Hippocampal formation (tissue), 2 donors: ENCODE measurements at regions not wholly inside any gene's neighbourhood (a gene's known extent, or its start where the extent isn't known, plus 50 kb on each side); places are given as distances from the start of the nearest gene placed in this dataset.
A peak's percentile ranks its signal among the peaks of the same experiment; 100 is the strongest.
"Not testable (repeated sequence)": the region's sequence is repeated elsewhere in the genome, so short reads cannot be mapped to it uniquely, and the experiment has no call there.

ENCODE experiments used
- DNase-seq, 2 donors: peaks; one replicate each; lab custom pipeline; 2025; lab: John Stamatoyannopoulos, UW

GRCh38 chr3:113377158-113377557 lies 64.1 kb downstream of the CFAP44 start:
- DNase-seq = no peak

DNA sequence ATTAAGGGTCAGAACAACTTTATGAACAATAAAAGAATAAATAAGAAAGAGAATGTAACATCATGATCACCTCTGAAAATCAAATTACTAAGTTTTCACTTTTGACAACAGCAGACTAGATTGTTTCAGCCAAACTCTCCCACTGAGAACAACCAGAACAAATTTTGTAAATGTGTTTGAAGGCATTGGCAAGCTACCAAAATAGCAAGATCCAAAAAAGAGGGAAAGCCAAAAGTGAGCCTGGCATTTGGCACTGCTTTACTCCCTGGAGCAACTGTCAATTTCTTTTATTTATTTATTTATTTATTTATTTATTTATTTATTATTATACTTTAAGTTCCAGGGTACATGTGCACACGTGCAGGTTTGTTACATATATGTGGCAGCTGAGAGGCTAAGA lies 67.2 kb downstream of the CFAP44 start:
- peak in 1 of 2 donors; percentile 23 for DNase-seq

GRCh38 chr3:113366800-113367199 lies 74.5 kb downstream of the CFAP44 start:
- not testable (repeated sequence) for DNase-seq

DNA sequence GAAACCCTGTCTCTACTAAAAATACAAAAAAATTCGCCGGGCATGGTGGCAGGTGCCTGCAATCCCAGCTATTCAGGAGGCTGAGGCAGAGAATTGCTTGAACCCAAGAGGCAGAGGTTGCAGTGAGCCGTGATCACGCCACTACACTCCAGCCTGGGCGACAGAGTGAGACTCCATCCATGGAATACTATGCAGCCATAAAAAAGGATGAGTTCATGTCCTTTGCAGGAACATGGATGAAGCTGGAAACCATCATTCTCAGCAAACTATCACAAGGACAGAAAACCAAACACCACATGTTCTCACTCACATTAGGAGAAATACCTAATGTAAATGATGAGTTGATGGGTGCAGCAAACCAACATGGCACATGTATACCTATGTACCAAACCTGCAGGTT lies 86.0 kb downstream of the CFAP44 start:
- DNase-seq = not testable (repeated sequence)

DNA sequence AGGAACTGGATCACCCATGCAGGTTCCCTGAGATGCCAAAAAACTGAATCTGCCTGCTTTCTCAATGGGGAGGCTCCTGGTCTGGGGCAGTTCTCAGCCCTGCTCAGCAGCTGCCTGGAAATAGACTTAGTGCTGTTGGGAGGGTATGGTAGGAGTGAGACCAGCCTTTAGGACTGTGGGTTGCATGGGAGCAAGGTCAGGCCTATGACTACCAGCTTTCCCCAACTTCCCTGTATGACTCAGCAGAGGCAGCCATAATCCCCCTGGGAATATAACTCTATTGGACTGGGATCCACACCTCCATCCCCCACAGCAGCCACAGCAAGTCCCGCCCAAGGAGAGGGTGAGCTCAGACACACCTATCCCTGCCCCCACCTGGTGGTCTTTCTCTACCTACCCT lies 87.0 kb downstream of the CFAP44 start:
- no peak for DNase-seq

- DNase-seq = no peak
These were observed 87.6 kb downstream of the CFAP44 start for GRCh38 chr3:113353678-113354077.

GRCh38 chr3:113340785-113341184 lies 100.5 kb downstream of the CFAP44 start:
- DNase-seq = no peak

- DNase-seq = no peak
These were observed 101.6 kb downstream of the CFAP44 start for GRCh38 chr3:113339616-113340244.
